ENCODE measurements at regions not wholly inside any gene's neighbourhood (a gene's known extent, or its start where the extent isn't known, plus 50 kb on each side); places are given as distances from the start of the nearest gene placed in this dataset.

- TF ChIP-seq ZBTB7A (IDR thresholded peaks at IDR 0.05; ENCODE audit: low read depth) (no peak), CEBPB (IDR thresholded peaks at IDR 0.05) (no peak), EP300 (IDR thresholded peaks at IDR 0.05; ENCODE audit: borderline replicate concordance) (no peak), TEAD4 (IDR thresholded peaks at IDR 0.05) (no peak), TAF1 (IDR thresholded peaks at IDR 0.05; ENCODE audit: low read depth) (no peak), EGR1 (IDR thresholded peaks at IDR 0.05) (no peak), RAD21 (IDR thresholded peaks at IDR 0.05; ENCODE audit: low read depth) (no peak), YY1 (IDR thresholded peaks at IDR 0.05; ENCODE audit: low read depth) (no peak), CREB1 (IDR thresholded peaks at IDR 0.05; ENCODE audit: low read depth) (no peak), TCF12 (IDR thresholded peaks at IDR 0.05; ENCODE audit: low read depth) (no peak), FOXM1 (IDR thresholded peaks at IDR 0.05; ENCODE audit: borderline replicate concordance, low read depth) (no peak), MAX (IDR thresholded peaks at IDR 0.05) (no peak), NFIC (IDR thresholded peaks at IDR 0.05) (no peak)
- TF ChIP-seq, protein P1, sequence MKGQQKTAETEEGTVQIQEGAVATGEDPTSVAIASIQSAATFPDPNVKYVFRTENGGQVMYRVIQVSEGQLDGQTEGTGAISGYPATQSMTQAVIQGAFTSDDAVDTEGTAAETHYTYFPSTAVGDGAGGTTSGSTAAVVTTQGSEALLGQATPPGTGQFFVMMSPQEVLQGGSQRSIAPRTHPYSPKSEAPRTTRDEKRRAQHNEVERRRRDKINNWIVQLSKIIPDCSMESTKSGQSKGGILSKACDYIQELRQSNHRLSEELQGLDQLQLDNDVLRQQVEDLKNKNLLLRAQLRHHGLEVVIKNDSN (IDR thresholded peaks at IDR 0.05), result no peak
- TF ChIP-seq, protein P2, sequence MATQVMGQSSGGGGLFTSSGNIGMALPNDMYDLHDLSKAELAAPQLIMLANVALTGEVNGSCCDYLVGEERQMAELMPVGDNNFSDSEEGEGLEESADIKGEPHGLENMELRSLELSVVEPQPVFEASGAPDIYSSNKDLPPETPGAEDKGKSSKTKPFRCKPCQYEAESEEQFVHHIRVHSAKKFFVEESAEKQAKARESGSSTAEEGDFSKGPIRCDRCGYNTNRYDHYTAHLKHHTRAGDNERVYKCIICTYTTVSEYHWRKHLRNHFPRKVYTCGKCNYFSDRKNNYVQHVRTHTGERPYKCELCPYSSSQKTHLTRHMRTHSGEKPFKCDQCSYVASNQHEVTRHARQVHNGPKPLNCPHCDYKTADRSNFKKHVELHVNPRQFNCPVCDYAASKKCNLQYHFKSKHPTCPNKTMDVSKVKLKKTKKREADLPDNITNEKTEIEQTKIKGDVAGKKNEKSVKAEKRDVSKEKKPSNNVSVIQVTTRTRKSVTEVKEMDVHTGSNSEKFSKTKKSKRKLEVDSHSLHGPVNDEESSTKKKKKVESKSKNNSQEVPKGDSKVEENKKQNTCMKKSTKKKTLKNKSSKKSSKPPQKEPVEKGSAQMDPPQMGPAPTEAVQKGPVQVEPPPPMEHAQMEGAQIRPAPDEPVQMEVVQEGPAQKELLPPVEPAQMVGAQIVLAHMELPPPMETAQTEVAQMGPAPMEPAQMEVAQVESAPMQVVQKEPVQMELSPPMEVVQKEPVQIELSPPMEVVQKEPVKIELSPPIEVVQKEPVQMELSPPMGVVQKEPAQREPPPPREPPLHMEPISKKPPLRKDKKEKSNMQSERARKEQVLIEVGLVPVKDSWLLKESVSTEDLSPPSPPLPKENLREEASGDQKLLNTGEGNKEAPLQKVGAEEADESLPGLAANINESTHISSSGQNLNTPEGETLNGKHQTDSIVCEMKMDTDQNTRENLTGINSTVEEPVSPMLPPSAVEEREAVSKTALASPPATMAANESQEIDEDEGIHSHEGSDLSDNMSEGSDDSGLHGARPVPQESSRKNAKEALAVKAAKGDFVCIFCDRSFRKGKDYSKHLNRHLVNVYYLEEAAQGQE (IDR thresholded peaks at IDR 0.05; ENCODE audit: low read depth), result no peak
Measured at GRCh38 chrX:150007356-150007755, 69.1 kb upstream of the EOLA2 start.

GRCh38 chrX:150012647-150013381 lies 74.5 kb upstream of the EOLA2 start:
- TF ChIP-seq TEAD4 (IDR thresholded peaks at IDR 0.05), result no peak
- no peak for TF ChIP-seq RAD21 (IDR thresholded peaks at IDR 0.05; ENCODE audit: low read depth)
- no peak for TF ChIP-seq EP300 (IDR thresholded peaks at IDR 0.05; ENCODE audit: borderline replicate concordance)
- TF ChIP-seq, protein P1 (IDR thresholded peaks at IDR 0.05), result no peak
- TF ChIP-seq YY1 (IDR thresholded peaks at IDR 0.05; ENCODE audit: low read depth), result no peak
- no peak for TF ChIP-seq EGR1 (IDR thresholded peaks at IDR 0.05)
- no peak for TF ChIP-seq FOXM1 (IDR thresholded peaks at IDR 0.05; ENCODE audit: borderline replicate concordance, low read depth)
- no peak for TF ChIP-seq ZBTB7A (IDR thresholded peaks at IDR 0.05; ENCODE audit: low read depth)
- TF ChIP-seq TAF1 (IDR thresholded peaks at IDR 0.05; ENCODE audit: low read depth), result no peak
- TF ChIP-seq MAX (IDR thresholded peaks at IDR 0.05), result no peak
- TF ChIP-seq, protein P2 (IDR thresholded peaks at IDR 0.05; ENCODE audit: low read depth), result no peak
- TF ChIP-seq CEBPB (IDR thresholded peaks at IDR 0.05), result no peak
- TF ChIP-seq TCF12 (IDR thresholded peaks at IDR 0.05; ENCODE audit: low read depth), result no peak
- TF ChIP-seq NFIC (IDR thresholded peaks at IDR 0.05), result no peak
- no peak for TF ChIP-seq CREB1 (IDR thresholded peaks at IDR 0.05; ENCODE audit: low read depth)

- TF ChIP-seq, protein P2 (IDR thresholded peaks at IDR 0.05; ENCODE audit: low read depth), result no peak
- TF ChIP-seq TEAD4 (IDR thresholded peaks at IDR 0.05), result no peak
- TF ChIP-seq NFIC (IDR thresholded peaks at IDR 0.05), result no peak
- TF ChIP-seq TAF1 (IDR thresholded peaks at IDR 0.05; ENCODE audit: low read depth), result no peak
- TF ChIP-seq TCF12 (IDR thresholded peaks at IDR 0.05; ENCODE audit: low read depth), result no peak
- TF ChIP-seq EGR1 (IDR thresholded peaks at IDR 0.05), result no peak
- TF ChIP-seq CREB1 (IDR thresholded peaks at IDR 0.05; ENCODE audit: low read depth), result no peak
- no peak for TF ChIP-seq CEBPB (IDR thresholded peaks at IDR 0.05)
Measured at GRCh38 chrX:150014525-150014924, 76.2 kb upstream of the EOLA2 start.

DNA sequence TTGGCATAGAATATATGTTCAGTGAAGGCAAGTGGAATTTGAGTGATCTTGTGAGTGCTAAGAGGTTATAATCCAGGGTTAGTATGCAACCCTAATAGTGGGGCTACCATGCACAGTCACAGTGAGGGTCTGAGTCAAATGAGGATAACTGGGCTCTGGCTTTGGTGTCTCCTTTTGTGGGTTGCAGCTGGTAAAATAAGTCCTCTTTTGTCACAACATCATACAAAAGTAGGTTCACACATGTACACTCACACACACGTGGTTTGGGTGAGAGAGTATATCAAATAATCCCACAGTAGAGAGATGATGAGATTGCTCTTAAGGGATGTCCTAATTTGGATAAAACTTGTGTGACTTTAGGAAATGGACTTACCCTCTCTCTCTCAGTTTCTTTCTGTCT lies 79.6 kb upstream of the EOLA2 start:
- TF ChIP-seq FOXM1 (IDR thresholded peaks at IDR 0.05; ENCODE audit: borderline replicate concordance, low read depth) (no peak), TEAD4 (IDR thresholded peaks at IDR 0.05) (no peak), EGR1 (IDR thresholded peaks at IDR 0.05) (no peak)

Data from Ishikawa (cell line).